WERI-Rb-1 (cell line): ENCODE measurements at regions not wholly inside any gene's neighbourhood (a gene's known extent, or its start where the extent isn't known, plus 50 kb on each side); places are given as distances from the start of the nearest gene placed in this dataset.

Experiments used
- DNase-seq: peaks from one replicate; pipeline ENCODE4 v3.0.0-alpha.2; 2020
- H3K27ac ChIP-seq: fragments of 250-450 bp; sonication (Bioruptor Pico); 2 replicates; pipeline ENCODE4 v1.5.1; 2020; ENCODE audit warnings: mild to moderate bottlenecking, moderate library complexity
- H3K27me3 ChIP-seq: fragments of 250-450 bp; sonication (Bioruptor Pico); 2 replicates; pipeline ENCODE4 v1.5.1; 2021; ENCODE audit warnings: mild to moderate bottlenecking, low read depth, moderate library complexity; ENCODE audit not compliant: insufficient read depth, severe bottlenecking
- H3K36me3 ChIP-seq: fragments of 250-450 bp; sonication (Bioruptor Pico); 2 replicates; pipeline ENCODE4 v1.5.1; 2020; ENCODE audit warnings: mild to moderate bottlenecking, moderate library complexity
- H3K4me3 ChIP-seq: 2 replicates; pipeline ENCODE4 v1.5.1; 2011; ENCODE audit warnings: low read depth, mild to moderate bottlenecking, control low read depth, low read length
- H3K9me3 ChIP-seq: fragments of 250-450 bp; sonication (Bioruptor Pico); 2 replicates; pipeline ENCODE4 v1.5.1; 2021; ENCODE audit warnings: mild to moderate bottlenecking, moderate library complexity; ENCODE audit not compliant: severe bottlenecking
- CTCF ChIP-seq: IDR thresholded peaks from 2 replicates; pipeline ENCODE4 v1.5.1; 2011; ENCODE audit warnings: low read depth, mild to moderate bottlenecking, control low read depth, inconsistent platforms, low read length

- Histone ChIP-seq H3K36me3 (no peaks in the 10 kb centered on the region), H3K9me3 (peaks cover 5% of the 10 kb centered on the region), H3K27me3 (no peaks in the 10 kb centered on the region), H3K27ac (no peak overlapping the region), H3K4me3 (no peak overlapping the region)
- DNase-seq = no peak
- TF ChIP-seq CTCF = no peak
Observed at GRCh38 chr22:49326558-49326957, 501.1 kb downstream of the BRD1 start.

GRCh38 chr22:49325531-49326395 lies 501.9 kb downstream of the BRD1 start:
- Histone ChIP-seq H3K27ac (no peak overlapping the region), H3K27me3 (no peaks in the 10 kb centered on the region), H3K36me3 (no peaks in the 10 kb centered on the region), H3K9me3 (peaks cover 5% of the 10 kb centered on the region), H3K4me3 (no peak overlapping the region)
- no peak for TF ChIP-seq CTCF
- no peak for DNase-seq

- Histone ChIP-seq H3K36me3 (no peaks in the 10 kb centered on the region), H3K27me3 (no peaks in the 10 kb centered on the region), H3K27ac (no peak overlapping the region), H3K4me3 (no peak overlapping the region), H3K9me3 (peaks cover 5% of the 10 kb centered on the region)
- DNase-seq = no peak
- TF ChIP-seq CTCF = no peak
Observed at GRCh38 chr22:49324527-49325491, 502.9 kb downstream of the BRD1 start.

- no peak overlapping the region for H3K4me3 ChIP-seq
- no peak for TF ChIP-seq CTCF
- DNase-seq = no peak
- no peaks in the 10 kb centered on the region for H3K36me3 ChIP-seq
- H3K27me3 ChIP-seq = no peaks in the 10 kb centered on the region
- no peak overlapping the region for H3K27ac ChIP-seq
- H3K9me3 ChIP-seq = peaks cover 5% of the 10 kb centered on the region
Observed at GRCh38 chr22:49323751-49324415, 503.8 kb downstream of the BRD1 start.

- no peak for DNase-seq
- Histone ChIP-seq H3K27ac (no peak overlapping the region), H3K9me3 (peaks cover 5% of the 10 kb centered on the region), H3K27me3 (no peaks in the 10 kb centered on the region), H3K4me3 (no peak overlapping the region), H3K36me3 (no peaks in the 10 kb centered on the region)
- no peak for TF ChIP-seq CTCF
Observed at GRCh38 chr22:49322861-49323622, 504.6 kb downstream of the BRD1 start.
